OCI-LY3 (cell line): ENCODE measurements at regions not wholly inside any gene's neighbourhood (a gene's known extent, or its start where the extent isn't known, plus 50 kb on each side); places are given as distances from the start of the nearest gene placed in this dataset.

ENCODE experiments used
- H2AFZ ChIP-seq: fragments of 200-600, 300-600 bp; shearing (Covaris generic); 2 replicates; pipeline ENCODE4 v1.6.0; 2014; ENCODE audit warnings: antibody characterized with exemption, low read depth, low read length
- H3K27ac ChIP-seq: fragments of 200-600, 300-600 bp; sonication (generic); 2 replicates; pipeline ENCODE4 v1.5.1; 2014; ENCODE audit warnings: mild to moderate bottlenecking, low read length, moderate library complexity, mixed read lengths
- H3K27me3 ChIP-seq: fragments of 200-600, 300-600 bp; sonication (generic); 2 replicates; pipeline ENCODE4 v1.6.1; 2014; ENCODE audit warnings: low read depth, low read length, mixed read lengths
- H3K36me3 ChIP-seq: fragments of 200-600, 300-600 bp; sonication (generic); replicated peaks from 2 replicates; pipeline ENCODE3; 2014; ENCODE audit warnings: low read depth, low read length, mixed read lengths
- H3K4me1 ChIP-seq: fragments of 300-600, 200-600 bp; sonication (generic); 2 replicates; pipeline ENCODE4 v1.6.1; 2014; ENCODE audit warnings: low read length, mixed read lengths
- H3K4me2 ChIP-seq: fragments of 200-600, 300-600 bp; sonication (generic); 2 replicates; pipeline ENCODE4 v1.6.1; 2014; ENCODE audit warnings: low read length, mixed read lengths
- H3K4me3 ChIP-seq: fragments of 300-600, 200-600 bp; sonication (generic); 2 replicates; pipeline ENCODE4 v1.5.1; 2014; ENCODE audit warnings: antibody characterized with exemption, mild to moderate bottlenecking, low read length, moderate library complexity
- H3K79me2 ChIP-seq: fragments of 300-600, 200-600 bp; shearing (Covaris generic); 2 replicates; pipeline ENCODE4 v1.6.1; 2014; ENCODE audit warnings: mild to moderate bottlenecking, low read length, mixed read lengths
- H3K9ac ChIP-seq: fragments of 300-600, 200-600 bp; shearing (Covaris generic); 2 replicates; pipeline ENCODE4 v1.6.0; 2014; ENCODE audit warnings: mild to moderate bottlenecking, low read length, moderate library complexity
- H3K9me3 ChIP-seq: fragments of 200-600, 300-600 bp; shearing (Covaris generic); 2 replicates; pipeline ENCODE4 v1.6.1; 2014; ENCODE audit warnings: low read length, mixed read lengths; ENCODE audit not compliant: insufficient read depth
- H4K20me1 ChIP-seq: fragments of 200-600, 300-600 bp; sonication (generic); 2 replicates; pipeline ENCODE4 v1.6.1; 2016; ENCODE audit warnings: low read length, mixed read lengths; ENCODE audit not compliant: insufficient read depth
- CTCF ChIP-seq: fragments of 200-600, 300-600 bp; sonication (generic); IDR thresholded peaks from 2 replicates; pipeline ENCODE4 v1.5.1; 2014; ENCODE audit warnings: antibody characterized with exemption, low read length, low read depth
- EZH2phosphoT487 ChIP-seq: fragments of 200-600 bp; shearing (Covaris generic); IDR thresholded peaks from 2 replicates; pipeline ENCODE4 v1.6.1; 2018; ENCODE audit warnings: antibody characterized with exemption, mixed run types, low read depth

- no peak overlapping the region for H3K27ac ChIP-seq
Observed at GRCh38 chr2:208573569-208573968, 167.0 kb downstream of the PTH2R start.

GRCh38 chr2:208579678-208580077 is 173.1 kb downstream of the PTH2R start:
- Histone ChIP-seq H3K9ac (no peak overlapping the region), H3K4me1 (0 out of 2 replicates have a peak, but pooled peaks cover 6% of the 10 kb centered on the region), H3K36me3 (no peaks in the 10 kb centered on the region), H3K4me2 (no peak overlapping the region), H3K9me3 (no peaks in the 10 kb centered on the region), H3K27me3 (no peaks in the 10 kb centered on the region), H3K27ac (no peak overlapping the region), H3K4me3 (no peak overlapping the region), H2AFZ (no peak overlapping the region), H4K20me1 (no peaks in the 10 kb centered on the region), H3K79me2 (no peaks in the 10 kb centered on the region)
- TF ChIP-seq CTCF (no peak), EZH2phosphoT487 (no peak)

More at GRCh38 chr2:208573569-208573968, 167.0 kb downstream of the PTH2R start:
- H3K27me3 ChIP-seq: 0 out of 2 replicates have a peak, but pooled peaks cover 3% of the 10 kb centered on the region
- H3K4me1 ChIP-seq: no peaks in the 10 kb centered on the region
- no peaks in the 10 kb centered on the region for H3K9me3 ChIP-seq
- no peak overlapping the region for H3K9ac ChIP-seq
- TF ChIP-seq EZH2phosphoT487: no peak
- no peak for TF ChIP-seq CTCF
- no peaks in the 10 kb centered on the region for H3K36me3 ChIP-seq
- H3K79me2 ChIP-seq: no peaks in the 10 kb centered on the region
- H3K4me2 ChIP-seq: no peak overlapping the region
- no peaks in the 10 kb centered on the region for H4K20me1 ChIP-seq
- H2AFZ ChIP-seq: no peak overlapping the region
- H3K4me3 ChIP-seq: no peak overlapping the region

GRCh38 chr2:208584378-208584985 is 177.9 kb downstream of the PTH2R start:
- Histone ChIP-seq H3K9ac (no peak overlapping the region), H3K27ac (no peak overlapping the region), H3K4me1 (0 out of 2 replicates have a peak, but pooled peaks cover 6% of the 10 kb centered on the region), H3K79me2 (no peaks in the 10 kb centered on the region), H3K9me3 (no peaks in the 10 kb centered on the region), H4K20me1 (no peaks in the 10 kb centered on the region), H3K36me3 (no peaks in the 10 kb centered on the region), H2AFZ (no peak overlapping the region; the same call in 1 of the 2 replicates), H3K4me2 (no peak overlapping the region), H3K27me3 (no peaks in the 10 kb centered on the region), H3K4me3 (no peak overlapping the region)
- no peak for TF ChIP-seq EZH2phosphoT487
- TF ChIP-seq CTCF: no peak

GRCh38 chr2:208586516-208586915 is 179.9 kb downstream of the PTH2R start:
- Histone ChIP-seq H3K4me3 (no peak overlapping the region), H3K79me2 (no peaks in the 10 kb centered on the region), H3K9me3 (no peaks in the 10 kb centered on the region), H3K9ac (no peak overlapping the region), H3K4me1 (no peaks in the 10 kb centered on the region), H2AFZ (no peak overlapping the region), H3K36me3 (no peaks in the 10 kb centered on the region), H3K27ac (no peak overlapping the region), H4K20me1 (no peaks in the 10 kb centered on the region), H3K27me3 (no peaks in the 10 kb centered on the region), H3K4me2 (no peak overlapping the region)
- TF ChIP-seq CTCF (no peak), EZH2phosphoT487 (no peak)
